Cardiac muscle cell (in vitro differentiated cells and primary cell): ENCODE measurements at regions not wholly inside any gene's neighbourhood (a gene's known extent, or its start where the extent isn't known, plus 50 kb on each side); places are given as distances from the start of the nearest gene placed in this dataset.

Experiments used
- DNase-seq, 2 donors: peaks; one replicate each; pipeline versions ENCODE4 v3.0.0 to v3.0.0-alpha.2; 2010 to 2017; ENCODE audit warnings: low read depth in 1 of 2, low spot score in 1 of 2
- H3K27ac ChIP-seq: fragments of 200-600 bp; sonication (generic); 2 replicates; pipeline ENCODE4 v1.5.1; 2016
- H3K27me3 ChIP-seq: fragments of 200-600 bp; sonication (generic); 2 replicates; pipeline ENCODE4 v1.6.0; 2016; ENCODE audit warnings: control low read depth
- H3K36me3 ChIP-seq: fragments of 200-600 bp; sonication (generic); 2 replicates; pipeline ENCODE4 v1.5.1; 2016; ENCODE audit warnings: control low read depth
- H3K4me1 ChIP-seq: fragments of 200-600 bp; sonication (generic); 2 replicates; pipeline ENCODE4 v1.8.1; 2017; ENCODE audit warnings: low read depth, mild to moderate bottlenecking, mixed run types
- H3K4me3 ChIP-seq: fragments of 200-600 bp; sonication (generic); 2 replicates; pipeline ENCODE4 v1.5.1; 2016; ENCODE audit warnings: mild to moderate bottlenecking
- H3K9me3 ChIP-seq: fragments of 200-600 bp; sonication (generic); 2 replicates; pipeline ENCODE4 v1.5.1; 2017; ENCODE audit warnings: low read depth, mild to moderate bottlenecking, control low read depth
- TF ChIP-seq, protein P1 (sequence below): IDR thresholded peaks from 2 replicates; pipeline ENCODE4 v1.5.1; 2012; ENCODE audit warnings: low read depth, mild to moderate bottlenecking, low read length

DNA sequence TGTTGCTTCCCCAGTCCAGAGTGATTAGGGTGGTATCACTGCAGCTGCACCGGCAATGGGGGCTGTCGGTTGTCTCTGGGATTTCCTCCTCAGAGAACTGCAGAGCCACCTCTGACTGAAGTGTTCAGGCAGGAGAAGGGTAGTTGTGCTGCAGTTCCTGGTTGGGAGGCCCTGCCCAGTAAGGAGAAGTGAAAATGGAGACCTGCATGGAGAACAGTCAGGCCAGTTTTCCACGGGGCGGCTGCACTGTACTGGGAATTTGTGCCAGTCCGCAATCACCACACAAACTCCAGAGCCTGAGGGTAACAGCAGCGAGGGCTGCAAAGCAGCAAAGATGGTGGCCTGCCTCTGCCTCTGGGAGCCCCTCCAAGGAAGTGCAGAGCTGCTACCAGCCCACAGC is 58.1 kb upstream of the CCDC190 start:
- TF ChIP-seq, protein P1, sequence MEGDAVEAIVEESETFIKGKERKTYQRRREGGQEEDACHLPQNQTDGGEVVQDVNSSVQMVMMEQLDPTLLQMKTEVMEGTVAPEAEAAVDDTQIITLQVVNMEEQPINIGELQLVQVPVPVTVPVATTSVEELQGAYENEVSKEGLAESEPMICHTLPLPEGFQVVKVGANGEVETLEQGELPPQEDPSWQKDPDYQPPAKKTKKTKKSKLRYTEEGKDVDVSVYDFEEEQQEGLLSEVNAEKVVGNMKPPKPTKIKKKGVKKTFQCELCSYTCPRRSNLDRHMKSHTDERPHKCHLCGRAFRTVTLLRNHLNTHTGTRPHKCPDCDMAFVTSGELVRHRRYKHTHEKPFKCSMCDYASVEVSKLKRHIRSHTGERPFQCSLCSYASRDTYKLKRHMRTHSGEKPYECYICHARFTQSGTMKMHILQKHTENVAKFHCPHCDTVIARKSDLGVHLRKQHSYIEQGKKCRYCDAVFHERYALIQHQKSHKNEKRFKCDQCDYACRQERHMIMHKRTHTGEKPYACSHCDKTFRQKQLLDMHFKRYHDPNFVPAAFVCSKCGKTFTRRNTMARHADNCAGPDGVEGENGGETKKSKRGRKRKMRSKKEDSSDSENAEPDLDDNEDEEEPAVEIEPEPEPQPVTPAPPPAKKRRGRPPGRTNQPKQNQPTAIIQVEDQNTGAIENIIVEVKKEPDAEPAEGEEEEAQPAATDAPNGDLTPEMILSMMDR = no peak
- Histone ChIP-seq H3K36me3 (no peaks in the 10 kb centered on the region), H3K27me3 (no peaks in the 10 kb centered on the region), H3K9me3 (no peaks in the 10 kb centered on the region), H3K4me3 (no peak overlapping the region), H3K27ac (peak overlapping the region; percentile 57), H3K4me1 (no peaks in the 10 kb centered on the region)
- no peak for DNase-seq

DNA sequence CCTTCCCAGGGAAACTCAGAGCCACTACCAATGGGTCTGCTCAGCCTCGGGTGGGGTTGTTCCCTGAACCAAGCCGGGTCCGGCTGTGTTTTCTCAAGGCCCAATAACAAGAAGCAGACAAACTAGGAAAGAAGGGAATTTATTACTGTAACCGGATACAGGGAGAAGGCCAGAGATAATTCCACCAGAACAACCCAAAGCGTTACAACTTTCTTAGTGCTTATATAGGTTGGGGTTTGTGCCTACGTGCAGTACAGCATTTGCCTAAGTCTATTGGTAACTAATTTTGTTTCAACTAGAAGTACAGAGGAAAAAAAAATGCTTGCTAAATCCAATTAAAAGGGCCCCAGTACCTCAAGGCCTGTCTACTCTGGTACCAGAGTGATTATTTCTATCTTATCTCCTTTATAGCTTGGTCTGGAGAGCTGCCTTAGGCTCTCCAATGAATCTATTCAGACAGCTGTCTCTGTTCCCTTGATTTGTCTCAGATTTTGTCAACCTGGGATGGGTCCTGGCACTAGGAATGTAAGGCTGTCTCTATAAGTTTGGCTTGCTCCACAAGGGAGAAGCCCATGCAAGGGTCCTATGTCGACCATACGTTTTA is 57.3 kb upstream of the CCDC190 start:
- Histone ChIP-seq H3K27me3 (no peaks in the 10 kb centered on the region), H3K36me3 (no peaks in the 10 kb centered on the region), H3K27ac (peak overlapping the region; percentile 57), H3K9me3 (no peaks in the 10 kb centered on the region), H3K4me1 (no peaks in the 10 kb centered on the region), H3K4me3 (no peak overlapping the region)
- TF ChIP-seq, protein P1 = no peak
- DNase-seq = no peak

DNA sequence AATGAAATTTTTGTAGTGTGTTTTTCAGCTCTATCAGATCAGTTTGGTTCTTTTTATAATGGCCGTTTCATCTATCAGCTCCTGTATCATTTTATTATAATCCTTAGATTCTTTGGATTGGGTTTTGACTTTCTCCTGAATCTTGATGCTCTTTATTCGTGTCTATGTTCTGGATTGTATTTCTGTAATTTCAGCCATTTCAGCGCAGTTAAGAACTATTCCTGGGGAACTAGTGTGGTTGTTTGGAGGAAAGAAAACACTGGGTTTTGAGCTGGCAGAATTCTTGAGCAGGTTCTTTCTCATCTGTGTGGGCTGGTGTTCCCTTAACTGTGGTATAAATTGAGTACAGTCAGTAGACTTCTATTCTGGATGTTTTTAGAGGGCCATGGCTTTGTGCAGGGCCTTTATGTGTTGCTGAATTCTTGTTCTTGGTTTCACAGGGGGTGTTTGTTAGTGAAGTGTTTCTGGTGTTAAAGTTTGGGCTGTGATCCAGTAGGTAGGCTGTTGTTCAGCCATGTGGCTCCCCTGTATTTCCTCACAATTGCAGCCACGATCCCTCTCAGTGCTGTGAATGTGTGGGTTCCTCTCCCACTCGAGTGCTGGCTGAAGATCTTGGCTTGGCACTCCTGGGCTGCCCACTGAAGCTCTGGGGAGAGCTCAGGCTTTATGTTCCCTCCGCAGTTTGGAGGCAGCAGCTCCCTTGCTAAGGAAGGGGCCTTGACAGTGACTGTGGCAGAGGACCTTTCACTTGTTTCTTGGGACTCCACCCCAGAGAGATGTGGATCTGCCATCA is 56.0 kb upstream of the CCDC190 start:
- Histone ChIP-seq H3K9me3 (no peaks in the 10 kb centered on the region), H3K36me3 (no peaks in the 10 kb centered on the region), H3K4me1 (no peaks in the 10 kb centered on the region), H3K27me3 (no peaks in the 10 kb centered on the region), H3K27ac (no peak overlapping the region), H3K4me3 (no peak overlapping the region)
- TF ChIP-seq, protein P1 = no peak
- peak in 1 of 2 donors; percentile 26 for DNase-seq

DNA sequence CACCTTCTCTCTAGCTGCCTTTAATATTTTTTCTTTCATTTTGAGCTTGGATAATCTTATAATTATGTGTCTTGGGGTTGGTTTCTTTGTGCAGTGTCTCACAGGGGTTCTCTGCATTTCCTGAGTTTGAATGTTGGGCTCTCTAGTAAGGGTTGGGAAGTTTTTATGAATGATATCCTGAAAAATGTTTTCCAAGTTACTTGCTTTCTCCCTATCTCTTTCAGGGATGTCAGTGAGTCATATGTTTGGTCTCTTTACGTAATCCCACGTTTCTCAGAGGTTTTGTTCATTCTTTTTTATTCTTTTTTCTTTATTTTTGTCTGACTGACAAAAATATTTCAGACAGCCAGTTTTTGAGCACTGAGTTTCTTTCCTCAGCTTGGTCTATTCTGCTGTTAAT is 55.4 kb upstream of the CCDC190 start:
- no peaks in the 10 kb centered on the region for H3K36me3 ChIP-seq
- no peaks in the 10 kb centered on the region for H3K27me3 ChIP-seq
- TF ChIP-seq, protein P1 = no peak
- no peak overlapping the region for H3K27ac ChIP-seq
- H3K9me3 ChIP-seq = no peaks in the 10 kb centered on the region
- H3K4me1 ChIP-seq = no peaks in the 10 kb centered on the region
- DNase-seq = peak in 1 of 2 donors; percentile 79
- no peak overlapping the region for H3K4me3 ChIP-seq

DNA sequence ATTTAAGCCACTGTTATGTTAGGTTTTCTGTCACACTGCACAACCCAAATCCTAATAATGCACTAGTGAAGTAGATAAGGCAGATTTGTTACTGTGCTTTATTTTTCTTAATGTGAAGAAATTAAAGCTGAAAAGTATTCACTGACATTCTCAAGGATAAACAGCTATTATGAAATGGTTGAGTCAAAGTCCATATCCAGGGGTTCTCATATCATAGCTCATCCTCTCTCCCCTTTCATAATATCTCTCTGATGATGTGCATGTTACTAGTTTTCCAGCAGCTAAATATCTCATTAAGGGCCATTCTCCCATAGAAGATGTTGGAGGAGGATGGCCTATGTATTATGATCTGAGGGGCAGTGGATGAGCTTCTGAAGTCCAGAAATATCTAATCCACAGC is 53.6 kb upstream of the CCDC190 start:
- DNase-seq = no peak
- Histone ChIP-seq H3K27ac (no peak overlapping the region), H3K36me3 (no peaks in the 10 kb centered on the region), H3K4me1 (no peaks in the 10 kb centered on the region), H3K9me3 (no peaks in the 10 kb centered on the region), H3K4me3 (no peak overlapping the region), H3K27me3 (no peaks in the 10 kb centered on the region)
- TF ChIP-seq, protein P1 = no peak
